HG03108 (cell line): ENCODE measurements at regions not wholly inside any gene's neighbourhood (a gene's known extent, or its start where the extent isn't known, plus 50 kb on each side); places are given as distances from the start of the nearest gene placed in this dataset.
A peak's percentile ranks its signal among the peaks of the same experiment; 100 is the strongest.

Experiments used
- ATAC-seq: cut with Tn5 transposase; IDR thresholded peaks from one replicate; pipeline ENCODE4 v1.9.1; 2021; ENCODE audit warnings: moderate library complexity; ENCODE audit not compliant: unreplicated experiment

DNA sequence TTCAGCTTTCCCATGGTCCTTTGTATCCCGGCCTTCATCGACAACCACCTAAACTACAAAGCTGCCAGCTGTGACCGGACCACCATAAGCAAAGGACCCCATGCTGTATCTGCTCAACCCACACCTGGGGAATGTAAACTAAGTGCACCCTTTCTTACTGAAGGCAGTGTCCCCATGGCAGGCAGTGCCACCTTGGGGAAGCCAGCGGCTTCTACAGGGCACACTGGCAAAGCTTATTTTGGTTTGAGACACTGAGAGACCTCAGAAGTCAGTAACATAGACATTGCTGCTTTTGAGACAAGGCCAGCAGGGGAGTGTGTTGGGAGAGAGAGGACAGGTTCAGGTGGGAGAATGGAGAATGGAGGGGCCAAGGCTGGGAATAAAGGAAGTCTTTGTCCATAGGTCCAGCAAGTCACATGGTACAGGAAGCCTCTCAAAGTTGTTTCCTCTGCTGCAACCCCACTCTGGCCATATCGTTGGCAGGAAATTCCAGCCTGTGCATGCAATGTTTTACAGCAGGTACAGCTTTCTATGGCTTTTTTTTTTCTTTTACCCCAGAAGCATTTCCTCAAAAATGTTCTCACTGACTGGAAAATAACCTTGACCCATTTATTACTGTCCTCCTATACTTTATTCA, 85.9 kb upstream of the NPVF start:
- ATAC-seq = no peak

DNA sequence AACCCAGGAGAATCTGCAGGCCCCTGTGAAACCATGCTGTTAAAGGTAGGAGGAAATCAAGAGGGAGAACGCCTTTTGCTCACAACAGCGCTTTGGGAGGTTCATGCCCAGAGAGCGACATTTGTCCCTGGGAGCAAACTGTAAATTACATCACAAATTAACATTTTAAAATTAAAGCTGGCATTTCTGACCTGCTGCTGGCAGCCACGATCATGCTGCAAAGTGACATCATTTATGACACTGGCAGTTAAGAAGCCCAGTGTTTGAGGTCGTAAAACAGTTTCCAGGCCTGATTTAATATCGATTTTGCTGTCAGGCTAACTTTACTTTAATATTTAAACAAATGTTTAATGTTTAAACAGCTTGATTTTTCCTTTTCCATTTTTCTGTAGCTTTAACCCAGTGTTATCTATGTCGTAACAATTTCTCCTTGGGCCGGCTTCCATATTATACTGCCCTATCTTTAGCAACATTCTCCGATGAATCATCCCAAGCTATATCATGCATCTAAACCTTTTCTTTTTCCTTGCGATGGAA, 86.5 kb upstream of the NPVF start:
- no peak for ATAC-seq

DNA sequence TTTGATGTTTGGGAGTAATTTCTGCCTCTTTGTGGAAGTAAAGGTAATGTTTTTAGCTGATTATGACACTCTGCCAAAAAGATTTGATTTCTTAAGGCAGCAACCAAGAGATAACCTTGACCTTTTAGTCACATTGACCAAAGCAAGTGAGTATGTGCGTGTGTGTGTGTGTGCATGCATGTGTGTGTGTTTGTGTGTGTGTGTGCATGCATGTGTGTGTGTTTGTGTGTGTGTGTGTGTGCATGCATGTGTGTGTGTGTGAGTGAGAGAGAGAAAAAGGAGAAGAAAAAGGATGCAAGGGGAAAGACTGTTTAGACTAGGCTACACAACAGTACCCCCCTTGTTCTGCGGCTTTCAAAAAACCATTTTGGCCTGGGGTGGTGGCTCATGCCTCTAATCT, 88.1 kb upstream of the NPVF start:
- no peak for ATAC-seq

DNA sequence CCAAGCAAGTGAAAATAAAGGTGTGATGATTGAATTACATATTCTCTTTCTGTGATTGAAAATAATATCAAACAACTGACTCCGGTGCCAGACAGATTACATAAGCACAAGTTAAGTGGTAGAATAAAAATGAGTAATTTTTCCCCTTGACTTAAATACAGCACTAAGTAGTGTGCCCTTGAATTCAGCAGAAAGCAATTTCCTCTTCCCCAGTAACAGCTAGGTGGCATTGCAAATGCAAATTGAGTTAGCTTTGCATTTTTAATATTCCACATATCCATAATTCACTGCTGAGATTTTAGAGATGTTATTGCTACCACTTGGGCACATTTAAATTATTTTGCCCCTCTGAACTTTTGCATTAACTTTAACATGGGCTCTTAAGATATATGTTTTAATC, 89.8 kb upstream of the NPVF start:
- no peak for ATAC-seq

DNA sequence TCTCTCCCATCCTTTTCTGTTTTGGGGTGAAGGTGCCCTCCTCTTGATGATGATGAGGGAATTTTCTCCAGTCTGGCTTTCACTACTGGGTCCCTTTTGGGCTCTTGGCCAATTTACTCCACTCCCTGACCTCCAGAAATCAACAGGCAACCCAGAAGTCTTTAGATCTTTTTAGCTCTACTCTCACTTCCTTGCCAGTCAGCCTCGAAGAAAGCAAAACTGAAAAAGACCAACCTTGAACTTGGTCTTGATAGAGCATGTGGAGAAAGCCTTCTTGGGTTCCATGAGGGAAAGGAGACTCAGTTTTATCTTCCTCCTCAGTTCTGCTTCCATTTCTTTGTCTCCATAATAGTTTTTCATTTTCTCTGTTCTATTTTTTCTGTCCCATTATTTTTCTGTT, 91.4 kb upstream of the NPVF start:
- ATAC-seq = peak; percentile 56

DNA sequence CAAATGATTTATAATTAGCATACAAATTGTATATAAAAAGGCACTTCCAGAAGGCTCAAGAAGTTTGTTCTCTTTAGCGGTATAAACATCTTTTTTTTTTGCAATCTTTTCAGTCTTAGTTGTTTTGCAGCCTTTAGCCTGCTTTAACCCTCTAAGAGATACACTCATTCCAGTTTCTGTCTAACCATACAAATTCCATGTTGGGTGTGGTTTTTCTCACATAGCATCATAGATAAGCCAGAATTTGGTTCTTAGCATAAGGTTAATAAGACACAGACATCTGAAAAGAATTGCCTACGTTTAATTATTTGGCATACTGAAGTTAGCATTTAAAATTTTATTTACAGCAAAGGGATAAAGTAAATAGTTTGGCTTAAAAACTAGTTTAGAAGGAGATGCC, 92.5 kb upstream of the NPVF start:
- ATAC-seq = no peak

DNA sequence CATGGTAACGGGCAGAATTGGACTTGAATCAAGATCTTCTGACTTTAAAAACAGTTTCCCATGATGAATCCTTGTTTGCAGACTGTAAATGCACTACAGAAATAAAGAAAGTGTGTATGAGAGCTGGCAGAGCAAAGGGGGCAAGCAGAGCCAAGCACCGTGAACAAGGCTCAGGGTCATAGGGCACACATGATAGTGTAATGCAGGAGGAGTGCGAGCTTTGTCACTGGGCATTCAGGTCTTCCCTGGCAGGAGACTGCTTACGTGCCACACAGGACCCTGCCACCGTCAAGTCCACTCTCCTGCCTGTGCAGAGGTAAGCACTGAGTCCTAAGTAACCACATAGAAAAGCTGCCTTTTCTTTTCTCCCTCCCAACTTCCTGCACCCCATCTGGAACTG, 93.1 kb upstream of the NPVF start:
- no peak for ATAC-seq

DNA sequence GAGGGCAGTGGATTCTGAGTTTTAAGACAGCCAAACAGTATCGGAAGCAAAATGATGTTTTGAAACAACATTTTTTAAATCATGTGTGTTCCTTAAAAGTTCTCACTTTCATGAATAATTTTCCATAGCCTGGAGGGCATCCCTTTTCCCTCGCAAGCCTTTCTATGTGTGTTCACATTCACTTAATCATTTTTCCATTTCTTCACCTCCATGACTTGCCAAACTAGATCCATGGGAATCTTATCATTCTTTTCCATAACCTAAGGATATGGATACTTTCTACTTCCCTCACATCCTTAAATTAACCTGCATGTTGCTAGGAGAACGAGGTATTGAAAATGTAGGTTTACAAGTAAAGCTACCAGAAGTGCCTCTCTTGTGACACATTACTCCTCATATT, 94.2 kb upstream of the NPVF start:
- no peak for ATAC-seq

DNA sequence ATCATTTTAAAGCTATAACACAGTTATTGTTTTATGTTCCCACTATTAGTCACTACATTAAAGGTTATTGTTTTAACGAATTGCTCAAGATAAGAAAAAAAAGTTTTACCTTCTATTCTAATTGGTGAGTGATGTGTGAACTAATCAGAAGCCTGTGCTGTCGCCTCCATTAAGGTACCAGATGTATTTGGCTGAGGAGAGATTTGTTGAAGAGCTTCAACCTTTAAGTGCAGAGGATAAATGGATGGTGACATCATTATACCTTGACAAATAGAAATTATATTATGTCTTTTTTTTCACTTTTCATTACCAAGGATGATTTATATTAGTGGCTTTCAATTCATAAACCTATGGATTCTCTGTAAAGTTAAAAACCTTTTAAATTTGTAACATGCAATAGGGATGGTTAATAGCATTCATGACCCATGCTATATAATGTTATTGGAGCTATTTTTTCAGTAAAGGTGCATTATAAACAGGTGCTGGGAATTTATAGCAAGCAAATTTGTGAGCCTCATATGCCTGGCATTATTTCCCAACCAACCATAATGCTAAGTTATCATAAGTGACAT, 97.0 kb upstream of the NPVF start:
- ATAC-seq = no peak

DNA sequence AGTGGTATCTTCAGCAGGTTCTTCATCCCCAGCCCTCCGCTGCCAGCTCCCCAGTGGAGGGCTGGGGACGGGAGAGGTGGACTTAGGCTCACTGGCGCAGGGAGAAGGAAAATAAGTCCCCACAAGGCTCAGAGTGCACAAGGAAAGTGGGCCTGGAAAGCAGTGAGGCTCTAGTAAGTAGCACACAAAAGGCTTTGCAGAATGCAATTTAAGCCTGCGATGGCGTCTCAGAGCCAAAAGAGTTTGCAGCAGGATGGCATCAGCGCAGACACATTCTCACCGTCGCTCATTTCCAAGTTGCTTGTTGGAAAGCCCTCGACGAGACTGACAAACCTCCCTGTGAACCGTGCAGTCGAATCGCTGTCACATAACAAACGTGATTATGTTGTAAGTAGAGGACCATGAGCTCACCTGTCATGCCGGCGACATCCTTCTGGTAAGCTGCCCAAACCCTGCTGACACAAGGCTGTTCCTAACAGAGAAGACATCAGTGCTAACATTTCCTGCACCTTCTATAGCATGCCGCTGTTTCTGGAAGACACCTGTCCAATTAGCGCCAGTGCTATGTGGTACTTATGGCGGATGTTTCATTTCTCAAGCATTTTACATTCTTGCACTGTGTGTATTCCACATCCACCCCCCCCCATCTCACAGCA, 98.3 kb upstream of the NPVF start:
- ATAC-seq = no peak

DNA sequence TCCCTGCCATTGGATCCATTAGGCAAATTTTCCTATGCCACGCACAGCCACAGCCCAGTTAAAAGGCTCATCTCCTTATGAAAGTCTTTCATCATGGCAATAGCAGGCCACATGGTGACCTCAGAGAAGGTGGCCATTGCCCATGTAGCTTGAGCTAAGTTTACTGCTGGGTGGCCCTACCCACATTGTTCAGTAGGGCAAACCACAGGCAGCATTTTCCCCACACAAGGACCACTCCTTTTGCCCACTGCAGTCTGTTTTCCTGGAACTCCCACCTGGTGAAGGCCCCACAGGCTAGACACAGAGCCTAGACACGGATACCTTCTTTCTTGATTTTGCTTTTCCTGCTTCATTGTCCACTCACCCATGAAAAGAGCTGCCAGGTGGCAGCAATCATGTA, 101.5 kb upstream of the NPVF start:
- no peak for ATAC-seq

DNA sequence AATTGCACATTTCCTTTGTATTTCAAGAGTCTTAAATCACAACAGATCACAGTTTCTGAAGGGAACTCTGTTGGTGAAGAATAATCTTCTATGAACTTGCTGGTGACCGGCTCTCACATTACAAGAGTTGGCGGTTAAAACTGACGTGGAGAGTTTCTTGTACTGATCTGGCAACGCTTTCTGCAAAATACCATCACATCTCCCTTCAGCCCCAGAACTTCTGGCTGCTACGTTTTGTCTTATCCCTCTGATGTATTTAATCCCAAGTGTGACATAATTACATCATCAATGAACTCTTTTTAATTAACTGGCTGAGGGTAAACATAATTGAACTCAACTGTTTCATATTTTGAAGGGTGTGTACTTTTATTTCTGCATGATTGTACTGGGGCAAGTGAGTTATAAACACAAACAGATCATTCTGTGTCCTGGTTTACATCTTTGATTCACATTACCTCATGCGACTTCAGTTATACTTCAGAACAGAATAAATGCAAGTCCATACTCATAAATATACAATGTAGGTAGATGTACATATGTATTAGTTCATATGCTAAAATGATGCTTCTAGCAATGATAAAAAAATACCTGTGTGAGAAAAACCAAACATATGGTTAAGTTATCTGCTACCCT, 105.1 kb upstream of the NPVF start:
- no peak for ATAC-seq

DNA sequence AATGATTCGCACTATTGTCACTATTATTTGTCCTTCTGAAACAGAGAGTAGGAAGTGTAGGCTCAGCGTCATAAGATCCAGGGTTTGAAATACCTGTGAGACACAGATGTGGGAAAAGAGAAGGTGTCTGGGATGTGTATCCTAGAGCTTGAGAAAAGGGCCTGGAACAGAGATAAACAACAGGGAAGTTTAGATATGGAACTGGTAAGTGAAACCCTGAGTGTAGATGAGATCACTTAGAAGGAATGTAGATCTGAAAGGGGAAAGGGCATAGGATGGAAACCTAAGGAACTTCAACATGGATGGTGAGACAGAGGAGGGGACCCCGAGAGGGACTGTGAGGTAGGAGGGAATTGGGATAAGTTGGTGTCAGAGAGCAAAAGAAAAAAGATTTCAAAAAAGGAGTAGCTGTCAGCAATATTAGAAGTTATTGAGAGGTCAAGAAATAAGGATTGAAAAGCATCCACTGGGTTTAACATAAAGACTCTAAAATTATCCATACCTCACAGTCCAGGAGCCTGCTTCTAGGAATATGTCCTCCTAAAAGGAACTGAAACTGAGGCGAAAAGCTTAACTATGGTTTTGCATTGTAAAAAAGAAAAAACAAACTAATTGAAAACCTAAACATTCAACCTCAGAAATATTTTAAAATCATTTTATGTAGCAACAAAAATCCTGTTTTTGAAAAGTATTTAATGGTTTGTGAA, 119.2 kb upstream of the NPVF start:
- no peak for ATAC-seq

DNA sequence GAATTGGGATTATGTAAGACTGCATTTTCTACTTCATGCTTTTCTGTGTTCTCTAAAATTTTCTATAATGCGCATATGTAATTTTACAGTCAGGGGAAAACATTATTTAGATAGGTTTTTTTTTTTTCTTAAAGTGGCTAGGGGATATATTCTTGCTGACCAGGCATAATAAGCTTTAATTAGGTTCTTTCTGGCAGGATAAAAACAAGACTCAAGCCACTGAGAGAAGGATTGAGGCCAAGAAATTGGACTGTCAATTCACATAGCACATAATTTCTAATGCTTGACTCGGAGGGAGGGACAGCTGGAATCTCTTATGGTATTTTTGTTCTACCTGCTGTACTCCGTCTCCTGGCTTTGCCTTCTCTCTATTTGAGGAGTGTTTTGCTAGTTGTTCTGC, 119.8 kb upstream of the NPVF start:
- ATAC-seq = no peak

DNA sequence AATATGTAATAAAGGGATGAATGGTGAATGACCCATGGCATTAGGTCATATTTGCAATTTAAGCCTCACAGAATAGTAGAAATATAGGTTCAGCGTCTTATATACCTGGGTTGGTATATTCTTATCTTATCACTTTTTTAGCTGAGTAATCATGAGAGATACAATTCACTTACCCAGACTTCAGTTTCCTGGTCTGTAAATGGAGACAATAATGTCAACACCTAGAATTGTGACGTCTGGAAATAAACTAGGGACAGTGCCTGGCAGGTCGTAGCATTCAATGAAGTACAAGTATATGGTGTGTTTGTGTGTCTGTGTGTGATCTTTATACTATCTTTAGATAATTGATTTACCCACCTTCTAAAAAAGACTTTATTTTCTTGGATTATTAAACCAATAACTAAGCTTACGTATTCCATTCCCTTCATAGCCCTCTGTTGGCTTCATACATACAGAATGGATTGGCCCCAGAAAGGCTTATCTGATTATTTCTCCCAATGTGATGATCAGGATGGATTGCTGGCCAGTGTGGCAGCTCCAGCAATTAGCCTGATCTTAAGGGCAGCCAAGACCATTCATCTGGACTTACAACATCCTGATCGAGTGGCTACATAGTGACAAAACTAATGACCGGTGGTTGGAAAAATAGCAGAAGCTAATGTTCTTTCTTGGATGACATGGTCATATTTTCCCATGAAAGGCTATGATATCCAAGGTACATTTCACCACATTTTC, 121.2 kb upstream of the NPVF start:
- no peak for ATAC-seq

DNA sequence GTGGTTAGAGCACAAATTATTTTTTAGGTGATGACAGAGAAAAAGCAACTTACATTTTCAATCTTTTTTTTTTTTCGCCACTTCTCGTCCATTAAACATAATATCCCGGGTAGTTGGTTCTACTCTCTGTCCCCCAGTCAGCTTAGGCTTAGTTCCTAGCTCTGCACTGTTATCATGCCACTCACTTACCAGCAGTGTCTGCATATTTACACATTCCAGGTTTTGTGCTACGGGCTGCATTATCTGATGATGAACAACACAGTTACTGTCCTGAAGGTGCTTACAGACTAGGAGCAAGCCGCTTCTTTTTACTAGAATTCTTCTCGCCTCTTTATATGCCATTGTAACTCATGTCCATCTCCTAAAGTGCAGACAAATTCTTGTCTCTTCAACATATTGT, 121.8 kb upstream of the NPVF start:
- no peak for ATAC-seq

DNA sequence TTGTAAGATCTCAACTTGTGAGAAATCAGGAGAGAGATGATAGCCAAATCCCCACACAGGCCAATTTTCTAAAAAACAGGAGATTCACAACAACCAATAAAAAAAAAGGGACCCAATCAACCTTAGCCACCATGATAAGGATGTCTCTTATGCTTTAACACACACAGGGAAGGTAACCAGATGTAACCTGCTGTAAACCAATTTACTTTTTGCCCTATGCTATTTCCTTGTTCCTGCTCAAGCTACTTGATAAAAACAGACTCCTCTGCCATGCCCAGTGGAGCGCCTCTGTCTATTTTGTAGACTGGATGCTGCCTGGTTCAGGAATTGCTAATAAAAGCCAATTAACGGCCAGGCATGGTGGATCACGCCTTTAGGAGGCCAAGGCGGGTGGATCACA, 123.5 kb upstream of the NPVF start:
- ATAC-seq = no peak

DNA sequence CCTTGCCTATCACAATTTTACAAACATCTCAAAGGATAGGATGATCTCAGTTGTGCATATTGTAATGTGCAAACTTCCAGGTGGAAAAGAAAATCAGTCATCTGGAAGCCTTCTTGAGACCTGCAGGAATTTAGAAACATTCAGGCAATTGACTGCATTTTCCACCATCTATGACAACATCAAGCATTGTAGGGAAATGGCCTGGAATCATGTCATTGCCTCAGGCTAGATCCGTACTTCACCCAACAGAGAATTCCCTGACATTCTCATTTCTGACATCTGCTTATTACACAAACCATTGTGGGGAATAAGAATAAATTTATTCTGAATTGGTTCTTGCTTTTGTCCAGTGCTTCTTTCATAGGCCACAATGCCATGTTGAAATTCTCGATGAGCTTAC, 124.9 kb upstream of the NPVF start:
- ATAC-seq = no peak

DNA sequence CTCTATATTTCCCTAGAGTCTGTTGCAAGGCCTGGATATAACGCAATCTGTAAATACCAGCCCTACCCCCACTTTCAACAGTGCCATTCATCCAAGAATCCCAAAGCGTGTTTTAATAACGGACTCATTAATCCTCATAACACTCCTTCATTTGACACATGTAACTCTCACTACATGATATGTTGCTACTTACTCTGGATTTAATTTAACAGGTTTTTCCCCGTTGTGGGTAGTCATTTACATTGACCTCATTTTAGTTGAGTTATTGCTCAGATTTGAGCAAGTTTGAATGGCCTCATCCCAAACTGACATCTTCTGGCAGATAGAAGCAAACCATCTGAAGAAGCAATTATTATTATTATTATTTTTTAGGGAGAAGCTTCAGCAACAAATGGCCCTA, 125.4 kb upstream of the NPVF start:
- ATAC-seq = no peak

DNA sequence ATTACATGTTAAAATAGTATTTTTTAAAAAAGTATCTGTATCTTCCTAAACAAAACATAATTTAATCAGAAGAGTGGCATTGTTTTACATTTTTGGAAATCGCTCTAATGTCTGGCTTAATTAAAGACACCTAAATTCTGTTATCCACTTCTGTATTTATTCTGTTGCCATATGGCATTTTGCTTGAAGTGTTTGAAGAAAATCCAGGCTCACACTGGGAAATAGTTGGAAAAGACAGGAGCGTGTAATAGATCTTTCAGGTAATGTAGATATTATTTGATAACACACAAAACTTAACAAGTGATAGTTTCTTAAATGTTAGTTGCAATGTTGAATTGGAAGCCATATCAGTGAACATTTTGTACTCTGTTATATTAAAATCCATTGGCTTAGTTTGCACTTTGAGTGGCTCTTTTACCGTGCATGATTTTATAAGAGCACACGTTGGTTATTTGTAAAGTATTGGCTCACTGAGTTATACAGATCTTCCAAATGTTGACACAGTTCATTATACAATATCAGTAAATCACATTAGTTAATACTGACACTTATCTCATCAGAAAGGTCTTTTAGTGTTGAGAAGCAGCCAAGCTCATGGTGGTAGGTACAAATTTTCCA, 128.4 kb upstream of the NPVF start:
- no peak for ATAC-seq
